SJSA1 (cell line): ENCODE measurements at regions not wholly inside any gene's neighbourhood (a gene's known extent, or its start where the extent isn't known, plus 50 kb on each side); places are given as distances from the start of the nearest gene placed in this dataset.

Source experiments
- DNase-seq, 2 experiments: peaks; one replicate each; pipeline ENCODE4 v3.0.0-alpha.2; 2015 to 2020; ENCODE audit warnings: low spot score in 2 of 2, low read depth in 1 of 2
- H3K27ac ChIP-seq: fragments of 250-450 bp; sonication (Bioruptor Pico); 2 replicates; pipeline ENCODE4 v1.5.1; 2020; ENCODE audit warnings: mild to moderate bottlenecking, moderate library complexity
- H3K27me3 ChIP-seq: fragments of 250-450 bp; sonication (Bioruptor Pico); replicated peaks from 2 replicates; pipeline ENCODE4 v1.5.1; 2020; ENCODE audit warnings: mild to moderate bottlenecking, moderate library complexity
- H3K36me3 ChIP-seq: fragments of 250-450 bp; sonication (Bioruptor Pico); 2 replicates; pipeline ENCODE4 v1.5.1; 2020; ENCODE audit warnings: mild to moderate bottlenecking
- H3K4me1 ChIP-seq: fragments of 250-450 bp; sonication (Bioruptor Pico); replicated peaks from 2 replicates; pipeline ENCODE4 v1.6.1; 2021; ENCODE audit warnings: mild to moderate bottlenecking
- H3K4me3 ChIP-seq: fragments of 250-450 bp; sonication (Bioruptor Pico); 2 replicates; pipeline ENCODE4 v1.5.1; 2020; ENCODE audit warnings: mild to moderate bottlenecking
- H3K9me3 ChIP-seq: fragments of 250-450 bp; sonication (Bioruptor Pico); replicated peaks from 2 replicates; pipeline ENCODE4 v1.5.1; 2020; ENCODE audit warnings: mild to moderate bottlenecking

GRCh38 chr6:71486461-71486860 lies 197.8 kb downstream of the OGFRL1 start:
- Histone ChIP-seq H3K9me3 (no peaks in the 10 kb centered on the region), H3K27me3 (no peaks in the 10 kb centered on the region), H3K4me3 (no peak overlapping the region), H3K36me3 (no peaks in the 10 kb centered on the region), H3K4me1 (peaks cover 35% of the 10 kb centered on the region), H3K27ac (no peak overlapping the region)
- DNase-seq: peak in 1 of 2 experiments; percentile 50

GRCh38 chr6:71488186-71488585 lies 199.6 kb downstream of the OGFRL1 start:
- DNase-seq: no peak
- Histone ChIP-seq H3K4me3 (no peak overlapping the region), H3K27ac (no peak overlapping the region), H3K36me3 (no peaks in the 10 kb centered on the region), H3K9me3 (no peaks in the 10 kb centered on the region), H3K4me1 (peaks cover 26% of the 10 kb centered on the region), H3K27me3 (no peaks in the 10 kb centered on the region)

- Histone ChIP-seq H3K4me3 (no peak overlapping the region), H3K9me3 (no peaks in the 10 kb centered on the region), H3K27ac (peak overlapping the region; percentile 43), H3K36me3 (no peaks in the 10 kb centered on the region), H3K4me1 (peaks cover 26% of the 10 kb centered on the region), H3K27me3 (no peaks in the 10 kb centered on the region)
- DNase-seq: peak; percentile 85 to 87
Measured at GRCh38 chr6:71489736-71490135, 201.1 kb downstream of the OGFRL1 start.

DNA sequence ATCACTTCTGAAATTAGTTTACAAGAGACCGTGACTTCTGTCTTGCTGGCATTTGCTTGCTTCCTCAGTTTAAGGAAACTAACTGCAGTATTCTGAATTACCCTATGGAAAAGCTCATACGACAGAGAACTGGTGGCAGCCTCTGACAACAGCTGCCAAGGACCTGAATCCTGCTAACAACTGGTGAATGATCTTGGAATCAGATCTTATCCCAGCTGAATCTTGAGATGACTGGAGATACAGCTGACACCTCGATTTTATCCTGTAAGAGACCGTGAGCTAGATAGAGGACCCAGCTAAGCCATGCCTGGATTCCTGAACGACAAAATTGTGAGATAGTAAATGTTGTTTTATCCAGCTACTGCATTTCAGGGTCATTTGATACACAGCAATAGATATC lies 202.3 kb downstream of the OGFRL1 start:
- Histone ChIP-seq H3K36me3 (no peaks in the 10 kb centered on the region), H3K27ac (no peak overlapping the region; the same call in 1 of the 2 replicates), H3K9me3 (no peaks in the 10 kb centered on the region), H3K4me3 (no peak overlapping the region), H3K4me1 (peaks cover 30% of the 10 kb centered on the region), H3K27me3 (no peaks in the 10 kb centered on the region)
- no peak for DNase-seq

- DNase-seq: no peak
- H3K4me1 ChIP-seq: peaks cover 26% of the 10 kb centered on the region
- no peak overlapping the region for H3K4me3 ChIP-seq
- H3K27me3 ChIP-seq: no peaks in the 10 kb centered on the region
- no peaks in the 10 kb centered on the region for H3K36me3 ChIP-seq
- no peaks in the 10 kb centered on the region for H3K9me3 ChIP-seq
- no peak overlapping the region for H3K27ac ChIP-seq
Measured at GRCh38 chr6:71491844-71492243, 203.2 kb downstream of the OGFRL1 start.

DNA sequence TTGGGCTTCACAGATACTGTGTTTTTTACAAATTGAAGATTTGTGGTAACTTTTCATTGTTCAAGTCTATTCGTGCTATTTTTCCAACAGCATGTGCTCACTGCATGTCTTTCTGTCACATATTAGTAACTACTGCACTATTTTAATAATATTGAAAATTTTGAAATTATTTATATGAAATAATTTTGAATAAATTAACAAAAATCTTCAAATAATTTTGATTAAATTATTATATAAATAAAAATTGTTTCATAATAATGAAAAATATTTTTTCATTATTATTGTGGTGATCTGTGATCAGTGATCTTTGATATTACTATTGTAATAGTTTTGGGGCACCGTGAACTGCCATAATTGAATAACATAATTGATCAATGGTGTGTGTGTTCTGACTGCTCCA lies 204.1 kb downstream of the OGFRL1 start:
- Histone ChIP-seq H3K4me3 (no peak overlapping the region), H3K9me3 (no peaks in the 10 kb centered on the region), H3K4me1 (peaks cover 27% of the 10 kb centered on the region), H3K27ac (no peak overlapping the region), H3K27me3 (no peaks in the 10 kb centered on the region), H3K36me3 (no peaks in the 10 kb centered on the region)
- DNase-seq: no peak

GRCh38 chr6:71496018-71496721 lies 207.6 kb downstream of the OGFRL1 start:
- DNase-seq: peak in 1 of 2 experiments; percentile 66
- Histone ChIP-seq H3K9me3 (no peaks in the 10 kb centered on the region), H3K36me3 (no peaks in the 10 kb centered on the region), H3K4me1 (peaks cover 21% of the 10 kb centered on the region), H3K27me3 (no peaks in the 10 kb centered on the region), H3K27ac (peak overlapping the region; percentile 72), H3K4me3 (peak overlapping the region; percentile 28)

- H3K36me3 ChIP-seq: no peaks in the 10 kb centered on the region
- no peaks in the 10 kb centered on the region for H3K9me3 ChIP-seq
- peaks cover 21% of the 10 kb centered on the region for H3K4me1 ChIP-seq
- no peaks in the 10 kb centered on the region for H3K27me3 ChIP-seq
- H3K4me3 ChIP-seq: no peak overlapping the region
- DNase-seq: no peak
- H3K27ac ChIP-seq: peak overlapping the region; percentile 72
Measured at GRCh38 chr6:71496722-71497033, 208.1 kb downstream of the OGFRL1 start.

DNA sequence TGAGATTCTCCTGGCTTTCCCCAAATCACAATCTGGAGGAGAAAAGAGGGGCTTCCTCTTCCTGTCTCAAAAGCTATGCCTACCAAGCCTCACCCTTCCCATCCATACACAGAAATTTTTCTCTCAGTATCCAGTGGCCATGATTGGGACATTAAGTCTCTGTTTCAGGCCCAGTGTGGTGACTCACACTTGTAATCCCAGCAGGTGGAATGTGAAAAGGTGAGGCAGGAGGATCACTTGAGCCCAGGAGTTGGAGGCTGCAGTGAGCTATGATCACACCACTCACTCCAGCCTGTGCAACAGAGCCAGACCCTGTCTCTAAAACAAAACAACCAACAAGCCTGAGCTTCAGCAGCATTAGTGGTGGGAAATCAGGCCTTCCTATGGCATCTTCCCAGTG lies 210.0 kb downstream of the OGFRL1 start:
- no peak for DNase-seq
- Histone ChIP-seq H3K27me3 (no peaks in the 10 kb centered on the region), H3K36me3 (no peaks in the 10 kb centered on the region), H3K27ac (no peak overlapping the region), H3K9me3 (no peaks in the 10 kb centered on the region), H3K4me3 (no peak overlapping the region), H3K4me1 (peaks cover 21% of the 10 kb centered on the region)

- DNase-seq: no peak
- H3K9me3 ChIP-seq: no peaks in the 10 kb centered on the region
- peaks cover 21% of the 10 kb centered on the region for H3K4me1 ChIP-seq
Measured at GRCh38 chr6:71499667-71500066, 211.1 kb downstream of the OGFRL1 start.

DNA sequence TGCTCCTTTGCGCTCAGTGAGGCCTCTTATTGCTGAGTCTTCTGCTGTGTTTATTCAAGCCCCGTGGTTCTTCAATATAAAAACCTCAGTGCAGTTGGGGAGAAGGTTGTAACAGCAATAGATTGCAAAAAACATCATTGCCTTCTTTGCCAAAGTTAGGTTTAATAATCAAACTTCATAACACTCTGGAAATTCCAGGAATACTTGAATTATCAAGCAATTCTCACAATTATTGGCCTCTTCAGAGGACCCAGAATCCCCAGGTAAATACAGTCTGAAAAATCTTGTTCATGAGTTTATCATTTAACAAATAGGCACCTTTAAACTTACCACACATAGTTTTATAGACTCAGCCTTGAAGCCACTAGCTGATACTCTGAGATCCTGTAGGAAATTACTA lies 213.6 kb downstream of the OGFRL1 start:
- Histone ChIP-seq H3K27ac (no peak overlapping the region), H3K4me1 (peaks cover 9% of the 10 kb centered on the region), H3K27me3 (no peaks in the 10 kb centered on the region), H3K36me3 (no peaks in the 10 kb centered on the region), H3K9me3 (no peaks in the 10 kb centered on the region), H3K4me3 (no peak overlapping the region)
- DNase-seq: no peak

More at GRCh38 chr6:71499667-71500066, 211.1 kb downstream of the OGFRL1 start:
- no peaks in the 10 kb centered on the region for H3K36me3 ChIP-seq
- no peak overlapping the region for H3K4me3 ChIP-seq
- H3K27ac ChIP-seq: no peak overlapping the region
- no peaks in the 10 kb centered on the region for H3K27me3 ChIP-seq

- no peaks in the 10 kb centered on the region for H3K27me3 ChIP-seq
- no peak for DNase-seq
- no peak overlapping the region for H3K27ac ChIP-seq
- no peaks in the 10 kb centered on the region for H3K36me3 ChIP-seq
- peaks cover 9% of the 10 kb centered on the region for H3K4me1 ChIP-seq
- H3K4me3 ChIP-seq: no peak overlapping the region
- no peaks in the 10 kb centered on the region for H3K9me3 ChIP-seq
Measured at GRCh38 chr6:71502956-71503355, 214.3 kb downstream of the OGFRL1 start.

GRCh38 chr6:71507183-71507582 lies 218.6 kb downstream of the OGFRL1 start:
- Histone ChIP-seq H3K4me1 (peaks cover 17% of the 10 kb centered on the region), H3K27ac (no peak overlapping the region), H3K4me3 (no peak overlapping the region), H3K36me3 (no peaks in the 10 kb centered on the region), H3K9me3 (no peaks in the 10 kb centered on the region), H3K27me3 (no peaks in the 10 kb centered on the region)
- no peak for DNase-seq

DNA sequence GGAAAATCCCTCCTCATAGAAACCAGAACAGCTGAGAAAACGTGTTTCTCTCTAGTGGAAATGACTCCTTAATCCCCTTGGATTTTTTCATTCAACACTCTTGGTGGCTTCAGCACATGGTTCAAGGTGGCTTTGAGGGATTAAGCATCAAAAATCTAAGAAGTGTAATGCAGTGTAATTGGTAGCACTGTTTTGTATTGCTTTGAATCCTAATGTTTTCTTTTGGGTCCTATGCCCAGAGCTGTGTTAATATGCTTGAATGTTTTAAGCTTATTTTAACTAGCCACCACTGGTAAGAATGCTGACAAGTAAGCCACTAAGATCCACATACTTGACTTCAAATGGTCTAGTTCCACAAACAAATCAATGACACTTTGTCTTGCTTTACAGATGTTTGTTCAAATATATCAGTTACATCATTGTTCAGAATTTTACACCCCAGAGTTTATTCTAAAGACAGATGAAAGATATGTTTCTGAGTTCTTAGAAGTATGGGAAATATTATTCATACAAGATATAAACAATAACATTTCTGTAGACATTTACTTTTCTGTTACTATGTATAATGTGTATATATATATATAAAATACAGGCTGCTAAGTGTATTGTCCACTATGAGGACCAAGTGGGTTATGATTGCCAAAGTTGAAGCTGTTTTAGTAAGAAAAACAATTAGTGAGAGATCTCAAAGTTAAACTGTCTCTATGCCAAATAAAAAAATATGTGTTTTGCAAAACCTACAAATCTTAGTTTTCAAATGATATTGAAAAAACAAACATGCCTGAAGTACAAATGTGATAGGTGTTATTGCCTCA lies 220.8 kb downstream of the OGFRL1 start:
- H3K9me3 ChIP-seq: no peaks in the 10 kb centered on the region
- H3K4me3 ChIP-seq: no peak overlapping the region
- H3K36me3 ChIP-seq: no peaks in the 10 kb centered on the region
- H3K4me1 ChIP-seq: peaks cover 17% of the 10 kb centered on the region
- H3K27ac ChIP-seq: no peak overlapping the region
- H3K27me3 ChIP-seq: no peaks in the 10 kb centered on the region
- DNase-seq: peak in 1 of 2 experiments; percentile 46
